ENCODE measurements at regions not wholly inside any gene's neighbourhood (a gene's known extent, or its start where the extent isn't known, plus 50 kb on each side); places are given as distances from the start of the nearest gene placed in this dataset.

GRCh38 chr12:115010324-115010995 lies 326.5 kb upstream of the TBX3 start:
- Mint-ChIP-seq H3K27ac (no peak overlapping the region), H3K4me1 (ENCODE audit: low read depth) (no peaks in the 10 kb centered on the region), H3K4me3 (no peak overlapping the region), H3K36me3 (ENCODE audit: low read depth) (no peaks in the 10 kb centered on the region), H3K27me3 (ENCODE audit: low read depth) (no peaks in the 10 kb centered on the region), H3K9me3 (ENCODE audit: insufficient read depth) (peaks cover 6% of the 10 kb centered on the region)
- ChIA-PET CTCF (no interaction called here), POLR2A (no interaction called here)
- DNase-seq (no peak), ATAC-seq (no peak)

GRCh38 chr12:115008929-115009328 lies 325.0 kb upstream of the TBX3 start:
- CTCF ChIA-PET: no interaction called here
- H3K27ac Mint-ChIP-seq: no peak overlapping the region
- no peaks in the 10 kb centered on the region for H3K4me1 Mint-ChIP-seq (ENCODE audit: low read depth)
- no peak for ATAC-seq
- DNase-seq: no peak
- POLR2A ChIA-PET: no interaction called here
- no peaks in the 10 kb centered on the region for H3K27me3 Mint-ChIP-seq (ENCODE audit: low read depth)
- no peaks in the 10 kb centered on the region for H3K36me3 Mint-ChIP-seq (ENCODE audit: low read depth)
- H3K9me3 Mint-ChIP-seq (ENCODE audit: insufficient read depth): peaks cover 6% of the 10 kb centered on the region
- H3K4me3 Mint-ChIP-seq: no peak overlapping the region

GRCh38 chr12:115004470-115005146 lies 320.6 kb upstream of the TBX3 start:
- ATAC-seq: no peak
- no peak overlapping the region for H3K27ac Mint-ChIP-seq
- no peaks in the 10 kb centered on the region for H3K27me3 Mint-ChIP-seq (ENCODE audit: low read depth)
- no peaks in the 10 kb centered on the region for H3K4me1 Mint-ChIP-seq (ENCODE audit: low read depth)
- H3K9me3 Mint-ChIP-seq (ENCODE audit: insufficient read depth): peaks cover 4% of the 10 kb centered on the region
- no peak for DNase-seq
- ChIA-PET CTCF (no interaction called here), POLR2A (no interaction called here)
- no peak overlapping the region for H3K4me3 Mint-ChIP-seq
- no peaks in the 10 kb centered on the region for H3K36me3 Mint-ChIP-seq (ENCODE audit: low read depth)

GRCh38 chr12:115002434-115002833 lies 318.5 kb upstream of the TBX3 start:
- H3K4me3 Mint-ChIP-seq: no peak overlapping the region
- no peaks in the 10 kb centered on the region for H3K36me3 Mint-ChIP-seq (ENCODE audit: low read depth)
- H3K4me1 Mint-ChIP-seq (ENCODE audit: low read depth): no peaks in the 10 kb centered on the region
- ChIA-PET CTCF (no interaction called here), POLR2A (no interaction called here)
- ATAC-seq (no peak), DNase-seq (no peak)
- H3K27ac Mint-ChIP-seq: no peak overlapping the region
- H3K9me3 Mint-ChIP-seq (ENCODE audit: insufficient read depth): no peaks in the 10 kb centered on the region
- no peaks in the 10 kb centered on the region for H3K27me3 Mint-ChIP-seq (ENCODE audit: low read depth)

GRCh38 chr12:115001571-115002180 lies 317.7 kb upstream of the TBX3 start:
- Mint-ChIP-seq H3K4me3 (no peak overlapping the region), H3K27ac (no peak overlapping the region), H3K27me3 (ENCODE audit: low read depth) (no peaks in the 10 kb centered on the region), H3K36me3 (ENCODE audit: low read depth) (no peaks in the 10 kb centered on the region), H3K4me1 (ENCODE audit: low read depth) (no peaks in the 10 kb centered on the region), H3K9me3 (ENCODE audit: insufficient read depth) (peaks cover 4% of the 10 kb centered on the region)
- ChIA-PET CTCF (no interaction called here), POLR2A (no interaction called here)
- DNase-seq: no peak
- no peak for ATAC-seq

- Mint-ChIP-seq H3K4me3 (no peak overlapping the region), H3K9me3 (ENCODE audit: insufficient read depth) (peaks cover 9% of the 10 kb centered on the region), H3K36me3 (ENCODE audit: low read depth) (no peaks in the 10 kb centered on the region), H3K27me3 (ENCODE audit: low read depth) (no peaks in the 10 kb centered on the region), H3K4me1 (ENCODE audit: low read depth) (no peaks in the 10 kb centered on the region), H3K27ac (no peak overlapping the region)
- ATAC-seq (no peak), DNase-seq (no peak)
- ChIA-PET CTCF (no interaction called here), POLR2A (no interaction called here)
These were observed 316.1 kb upstream of the TBX3 start for GRCh38 chr12:115000038-115000437.

GRCh38 chr12:114998750-114999128 lies 314.8 kb upstream of the TBX3 start:
- H3K36me3 Mint-ChIP-seq (ENCODE audit: low read depth): no peaks in the 10 kb centered on the region
- peaks cover 10% of the 10 kb centered on the region for H3K9me3 Mint-ChIP-seq (ENCODE audit: insufficient read depth)
- no peaks in the 10 kb centered on the region for H3K4me1 Mint-ChIP-seq (ENCODE audit: low read depth)
- ChIA-PET POLR2A (no interaction called here), CTCF (no interaction called here)
- ATAC-seq (no peak), DNase-seq (no peak)
- H3K27ac Mint-ChIP-seq: no peak overlapping the region
- H3K27me3 Mint-ChIP-seq (ENCODE audit: low read depth): no peaks in the 10 kb centered on the region
- H3K4me3 Mint-ChIP-seq: no peak overlapping the region

GRCh38 chr12:114998118-114998749 lies 314.3 kb upstream of the TBX3 start:
- no peaks in the 10 kb centered on the region for H3K36me3 Mint-ChIP-seq (ENCODE audit: low read depth)
- peaks cover 10% of the 10 kb centered on the region for H3K9me3 Mint-ChIP-seq (ENCODE audit: insufficient read depth)
- no peaks in the 10 kb centered on the region for H3K27me3 Mint-ChIP-seq (ENCODE audit: low read depth)
- ATAC-seq: no peak
- H3K4me3 Mint-ChIP-seq: no peak overlapping the region
- H3K4me1 Mint-ChIP-seq (ENCODE audit: low read depth): no peaks in the 10 kb centered on the region
- CTCF ChIA-PET: no interaction called here
- DNase-seq: no peak
- POLR2A ChIA-PET: no interaction called here
- no peak overlapping the region for H3K27ac Mint-ChIP-seq

- no peak overlapping the region for H3K4me3 Mint-ChIP-seq
- ChIA-PET POLR2A (no interaction called here), CTCF (no interaction called here)
- H3K9me3 Mint-ChIP-seq (ENCODE audit: insufficient read depth): peaks cover 10% of the 10 kb centered on the region
- no peaks in the 10 kb centered on the region for H3K4me1 Mint-ChIP-seq (ENCODE audit: low read depth)
- no peak overlapping the region for H3K27ac Mint-ChIP-seq
- ATAC-seq (no peak), DNase-seq (no peak)
- H3K27me3 Mint-ChIP-seq (ENCODE audit: low read depth): no peaks in the 10 kb centered on the region
- no peaks in the 10 kb centered on the region for H3K36me3 Mint-ChIP-seq (ENCODE audit: low read depth)
These were observed 312.4 kb upstream of the TBX3 start for GRCh38 chr12:114996382-114996781.

- no peak overlapping the region for H3K4me3 Mint-ChIP-seq
- H3K27ac Mint-ChIP-seq: no peak overlapping the region
- no peaks in the 10 kb centered on the region for H3K36me3 Mint-ChIP-seq (ENCODE audit: low read depth)
- ChIA-PET CTCF (no interaction called here), POLR2A (no interaction called here)
- no peak for DNase-seq
- no peak for ATAC-seq
- no peaks in the 10 kb centered on the region for H3K27me3 Mint-ChIP-seq (ENCODE audit: low read depth)
- H3K4me1 Mint-ChIP-seq (ENCODE audit: low read depth): no peaks in the 10 kb centered on the region
- peaks cover 10% of the 10 kb centered on the region for H3K9me3 Mint-ChIP-seq (ENCODE audit: insufficient read depth)
These were observed 311.9 kb upstream of the TBX3 start for GRCh38 chr12:114995891-114996290.

- ATAC-seq (no peak), DNase-seq (no peak)
- Mint-ChIP-seq H3K27ac (no peak overlapping the region), H3K9me3 (ENCODE audit: insufficient read depth) (peaks cover 16% of the 10 kb centered on the region), H3K4me3 (no peak overlapping the region), H3K27me3 (ENCODE audit: low read depth) (no peaks in the 10 kb centered on the region), H3K4me1 (ENCODE audit: low read depth) (no peaks in the 10 kb centered on the region), H3K36me3 (ENCODE audit: low read depth) (no peaks in the 10 kb centered on the region)
- ChIA-PET CTCF (no interaction called here), POLR2A (no interaction called here)
These were observed 309.2 kb upstream of the TBX3 start for GRCh38 chr12:114993165-114993564.

GRCh38 chr12:114992443-114992842 lies 308.5 kb upstream of the TBX3 start:
- no peak for ATAC-seq
- ChIA-PET CTCF (no interaction called here), POLR2A (no interaction called here)
- no peak for DNase-seq
- no peak overlapping the region for H3K27ac Mint-ChIP-seq
- no peaks in the 10 kb centered on the region for H3K4me1 Mint-ChIP-seq (ENCODE audit: low read depth)
- H3K4me3 Mint-ChIP-seq: no peak overlapping the region
- H3K9me3 Mint-ChIP-seq (ENCODE audit: insufficient read depth): peaks cover 16% of the 10 kb centered on the region
- no peaks in the 10 kb centered on the region for H3K36me3 Mint-ChIP-seq (ENCODE audit: low read depth)
- no peaks in the 10 kb centered on the region for H3K27me3 Mint-ChIP-seq (ENCODE audit: low read depth)
